ENCODE measurements at regions not wholly inside any gene's neighbourhood (a gene's known extent, or its start where the extent isn't known, plus 50 kb on each side); places are given as distances from the start of the nearest gene placed in this dataset.

DNA sequence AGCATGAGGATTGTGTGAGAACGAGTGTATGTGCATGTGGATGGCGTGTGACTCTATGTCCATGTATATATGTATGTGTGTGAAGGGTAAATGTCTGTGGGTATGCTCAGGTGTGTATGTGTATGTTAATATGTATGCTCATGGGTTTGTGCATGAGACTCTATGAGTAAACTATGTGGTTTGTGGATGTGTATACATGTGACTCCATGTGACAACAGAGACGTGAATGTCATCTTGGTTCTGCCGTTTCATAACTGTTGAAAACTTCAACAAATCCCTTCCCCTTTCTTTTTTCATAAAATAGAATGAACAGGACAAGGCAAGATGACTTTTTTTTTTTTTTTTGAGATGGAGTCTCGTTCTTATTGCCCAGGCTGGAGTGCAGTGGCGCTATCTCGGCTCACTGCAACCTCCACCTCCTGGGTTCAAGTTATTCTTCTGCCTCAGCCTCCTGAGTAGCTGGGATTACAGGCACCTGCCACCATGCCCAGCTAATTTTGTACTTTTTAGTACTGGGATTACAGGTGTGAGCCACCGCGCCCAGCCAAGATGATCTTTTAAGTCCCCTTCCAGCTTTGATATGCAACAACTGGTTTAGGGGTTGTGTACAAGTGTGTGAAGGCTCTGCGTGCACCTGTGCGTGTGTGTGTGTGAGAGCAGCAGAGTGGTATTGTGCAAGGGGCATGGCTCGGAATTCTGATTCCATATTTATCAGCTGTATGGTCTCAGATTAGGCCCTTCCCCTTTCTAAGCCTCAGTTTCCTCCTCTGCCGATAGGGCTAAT, 106.3 kb downstream of the EBNA1BP2 start:
- DNase-seq: peak; percentile 35 to 80 (median 62)

DNA sequence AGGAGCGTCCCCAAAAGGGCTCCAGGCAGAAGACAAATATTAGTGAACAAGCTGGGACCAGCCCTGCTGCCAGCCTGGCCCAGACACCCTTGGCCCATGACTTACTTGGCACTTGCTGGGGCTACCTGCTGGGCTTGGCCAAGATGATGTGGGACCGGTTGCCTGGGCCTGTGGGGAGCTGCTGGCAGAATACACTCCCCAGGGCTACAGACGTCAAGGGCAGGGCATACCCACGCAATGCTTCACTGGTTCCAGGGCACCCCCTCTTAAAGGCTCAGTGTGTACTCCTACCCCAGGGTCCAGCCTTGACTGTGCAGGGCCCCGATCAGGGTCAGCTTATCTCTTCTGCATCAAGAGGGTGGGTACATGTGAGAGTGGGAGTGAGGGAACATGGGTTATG, 106.5 kb upstream of the SLC2A1 start:
- DNase-seq: no peak

DNA sequence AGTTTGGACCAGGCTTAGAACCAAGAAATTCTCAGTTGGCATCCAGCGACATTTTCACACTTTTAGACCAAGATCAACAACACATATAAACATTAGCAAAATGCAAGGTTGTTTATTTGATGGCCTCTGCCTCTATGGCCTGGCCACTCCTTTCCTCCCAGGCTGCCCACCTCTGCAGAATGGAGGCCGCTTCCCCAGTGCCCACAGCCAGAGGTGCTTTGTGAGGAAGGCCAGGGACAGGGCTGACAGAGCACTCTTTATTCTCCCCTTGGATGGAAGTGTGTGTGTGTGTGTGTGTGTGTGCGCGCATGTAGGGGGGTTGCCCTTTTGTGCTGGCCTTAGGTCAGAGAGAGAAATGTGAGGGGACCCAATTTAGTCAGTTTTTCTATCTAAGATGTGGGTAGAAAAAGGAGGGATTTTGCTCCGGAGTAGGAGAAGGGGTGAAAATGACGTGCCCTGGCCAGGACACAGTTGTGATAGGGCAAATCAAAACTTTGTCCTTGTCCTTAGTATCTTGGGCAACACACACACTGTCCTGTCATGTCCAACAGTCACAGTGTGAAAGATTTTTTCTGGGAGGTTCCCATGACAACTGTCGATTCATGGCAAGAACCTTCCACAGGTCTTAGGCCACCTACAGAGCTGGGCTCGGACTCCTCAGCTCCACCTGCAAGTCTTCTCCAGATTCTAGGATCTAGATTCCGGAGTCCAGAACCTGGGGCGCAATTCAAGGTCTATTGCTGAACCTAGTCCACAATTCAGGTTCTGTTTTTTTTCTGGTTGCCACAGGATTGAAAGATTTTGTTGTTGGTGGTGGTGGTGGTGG, 104.9 kb upstream of the SLC2A1 start:
- no peak for DNase-seq

DNA sequence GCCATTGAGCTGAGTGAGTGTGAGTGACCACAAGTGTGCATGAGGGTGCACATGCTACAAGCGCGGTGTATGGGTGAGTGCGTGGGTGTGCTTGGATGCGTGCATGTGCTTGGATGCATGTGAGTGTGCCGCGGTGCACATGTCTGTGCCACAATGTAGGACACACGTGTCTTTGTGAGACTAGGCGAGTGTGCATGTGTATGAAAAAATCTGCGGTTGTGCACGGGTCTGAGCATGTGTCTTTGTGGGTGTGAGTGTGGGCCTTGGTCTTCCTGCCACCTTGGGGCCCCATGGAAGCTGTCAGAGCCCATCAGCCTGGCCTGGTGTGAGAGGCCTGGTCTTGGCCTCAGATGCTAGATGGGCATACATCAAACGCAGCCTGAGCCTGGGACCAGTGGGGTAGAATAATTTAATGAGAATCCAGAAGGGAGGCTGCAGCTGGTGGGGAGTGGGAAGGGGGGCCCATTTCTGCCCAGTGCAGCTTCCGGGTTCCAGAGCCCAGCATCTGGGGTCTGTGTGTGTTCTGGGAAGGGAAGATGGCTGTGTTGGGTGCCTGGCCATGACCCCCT, 103.9 kb upstream of the SLC2A1 start:
- no peak for DNase-seq

DNA sequence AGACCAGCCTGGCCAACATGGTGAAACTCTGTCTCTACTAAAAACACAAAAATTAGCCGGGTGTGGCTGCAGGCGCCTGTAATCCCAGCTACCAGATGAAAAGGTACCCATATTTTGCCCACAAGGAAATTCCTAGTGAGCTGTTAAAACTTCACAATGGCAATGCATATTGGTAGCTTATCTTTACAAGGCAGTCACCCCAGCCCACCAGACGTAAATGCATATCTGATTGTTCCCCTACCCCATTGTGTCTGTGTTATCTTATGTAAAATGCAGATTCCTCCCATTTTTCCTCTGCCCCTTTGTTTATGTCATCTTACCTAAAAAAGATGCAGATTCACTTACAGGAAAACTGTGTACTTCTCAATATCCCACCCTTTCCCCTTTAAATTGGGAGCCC, 103.1 kb upstream of the SLC2A1 start:
- no peak for DNase-seq

DNA sequence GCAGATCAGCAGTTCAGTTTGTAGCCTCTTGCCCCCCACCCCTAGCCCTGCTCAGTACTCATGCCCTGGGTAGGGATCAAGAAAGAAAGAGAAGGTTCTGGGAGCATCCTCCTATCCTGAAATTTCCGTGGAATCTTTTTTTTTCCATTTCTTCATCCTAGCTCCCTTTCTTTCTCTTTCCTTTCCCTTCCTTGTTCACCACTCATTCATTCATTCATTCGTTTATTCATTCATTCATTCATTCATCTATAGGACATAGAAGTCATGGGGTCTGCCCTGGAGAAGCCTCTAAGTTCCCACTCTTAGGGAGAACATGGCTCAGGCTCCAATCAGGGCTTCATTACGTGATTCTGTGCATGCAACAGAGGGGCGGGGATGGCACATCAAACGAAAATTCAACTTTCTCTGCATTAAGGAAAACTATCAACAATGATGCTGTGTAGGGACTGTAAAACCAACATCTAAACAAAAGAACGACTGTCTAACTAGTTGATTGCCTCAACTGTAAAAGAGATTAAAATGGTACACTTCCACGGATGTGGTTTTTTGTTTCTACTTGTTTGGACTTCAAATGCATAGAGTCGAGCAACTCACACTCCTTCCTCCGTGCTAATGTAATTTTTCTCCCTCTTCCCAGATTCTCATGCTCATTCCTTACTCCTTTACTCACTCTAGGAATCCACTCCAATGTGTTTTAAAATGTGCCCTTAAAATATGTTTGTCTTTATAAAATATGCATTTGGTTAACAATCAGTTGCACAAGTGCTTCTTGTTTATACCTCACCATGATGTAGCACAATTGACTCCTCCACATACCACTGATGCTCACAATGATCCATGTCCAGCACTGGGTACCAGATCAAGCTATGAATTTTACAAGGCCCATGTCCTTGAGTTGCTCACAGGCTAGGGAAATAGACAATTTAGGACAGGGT, 101.2 kb upstream of the SLC2A1 start:
- DNase-seq: no peak

DNA sequence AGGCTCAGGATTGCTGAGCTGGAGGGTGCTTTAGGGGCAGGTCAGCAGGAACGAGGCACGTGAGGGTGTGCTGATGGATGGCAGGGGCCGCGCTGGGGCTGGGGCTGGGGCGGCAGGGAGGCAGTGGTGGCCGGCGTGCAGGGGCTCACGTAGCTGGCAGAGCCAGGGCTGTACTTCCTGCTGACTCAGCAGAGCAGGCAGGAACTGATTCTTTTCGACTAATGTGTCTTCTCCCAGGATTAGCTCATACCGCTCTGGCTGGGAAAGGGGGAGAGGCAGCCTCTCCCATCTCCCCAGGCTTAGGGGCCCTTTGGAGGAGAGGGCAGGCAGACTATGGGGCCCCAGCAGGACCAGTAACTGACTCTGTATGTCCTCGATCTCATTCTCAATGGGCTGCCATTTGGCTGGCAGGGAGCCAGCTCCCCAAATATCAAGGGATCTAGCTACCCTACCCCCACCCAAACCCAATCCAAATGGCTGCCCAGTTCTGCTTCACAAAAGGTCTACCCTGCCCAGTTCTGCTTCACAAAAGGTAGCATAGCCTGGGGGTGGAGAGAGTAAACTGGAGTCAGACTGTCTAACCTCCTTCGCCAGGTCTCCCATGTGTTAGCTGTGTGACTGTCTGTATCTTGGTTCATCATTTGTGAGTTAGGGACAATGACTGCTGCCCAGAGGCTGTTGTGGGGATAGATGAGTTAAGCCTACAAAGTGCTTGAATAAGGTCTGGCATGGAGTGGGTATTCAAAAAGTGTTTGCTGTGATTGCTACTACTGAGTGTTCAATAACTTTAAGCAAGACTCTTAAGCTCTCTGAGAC, 100.1 kb upstream of the SLC2A1 start:
- DNase-seq: peak; percentile 30 to 76 (median 56)

DNA sequence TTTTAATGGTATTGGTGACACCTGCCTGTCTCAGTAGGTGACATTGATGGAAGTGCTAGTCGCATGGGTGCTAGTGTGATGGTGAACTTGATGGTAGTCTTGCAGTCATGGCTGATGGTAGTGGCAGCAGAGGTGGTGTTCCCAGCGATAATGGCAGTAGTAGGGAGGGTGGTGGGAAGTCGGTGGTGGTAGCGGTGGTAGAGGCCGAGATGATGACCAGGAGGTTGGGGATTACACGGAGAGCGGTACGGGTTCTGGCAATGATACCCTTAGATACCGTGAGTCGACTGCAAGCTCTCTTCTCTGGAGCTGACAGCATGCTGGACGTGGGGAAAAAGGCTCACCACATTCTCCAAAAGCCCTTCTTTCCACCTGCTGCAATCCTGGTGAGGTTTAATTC, 99.4 kb upstream of the SLC2A1 start:
- no peak for DNase-seq

DNA sequence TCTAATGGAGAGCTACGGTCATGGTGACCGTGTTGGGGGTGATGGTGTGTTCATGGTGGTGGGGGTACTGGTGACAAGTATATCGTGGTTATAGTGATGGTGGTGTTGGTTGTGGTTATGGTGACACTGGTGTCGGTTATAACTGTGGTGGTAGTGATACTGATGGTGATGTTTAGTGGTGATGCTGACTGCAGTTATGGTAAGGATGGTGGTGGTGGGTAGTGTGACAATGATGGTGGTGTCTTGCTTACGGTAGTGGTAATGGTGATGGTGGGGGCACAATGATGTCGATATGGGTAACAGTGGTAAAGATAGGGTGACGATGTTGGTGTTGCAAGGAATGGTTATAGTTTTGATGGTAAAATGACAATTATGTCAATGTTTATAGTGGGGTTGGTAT, 98.9 kb upstream of the SLC2A1 start:
- no peak for DNase-seq

DNA sequence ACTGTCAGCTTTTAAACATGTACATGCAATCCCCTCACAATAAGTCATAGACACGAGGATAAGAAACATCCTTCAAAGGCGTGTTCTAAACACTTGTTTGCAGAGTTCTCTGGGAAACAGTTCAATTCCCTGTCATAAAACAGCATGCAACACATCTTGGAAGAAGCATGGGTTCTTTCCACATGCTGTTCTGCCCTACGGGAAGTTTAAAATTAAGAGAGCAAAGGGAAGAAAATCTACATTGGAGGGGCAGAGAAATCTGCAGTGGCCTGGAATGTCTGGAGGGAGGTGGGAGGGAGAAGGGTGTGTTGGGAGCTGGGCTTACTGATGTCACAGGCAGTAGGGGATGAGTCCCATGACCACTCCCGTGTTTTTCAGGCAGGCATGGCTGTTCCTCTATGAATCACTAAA, 98.3 kb upstream of the SLC2A1 start:
- DNase-seq: peak in 1 of 4 experiments; percentile 7

DNA sequence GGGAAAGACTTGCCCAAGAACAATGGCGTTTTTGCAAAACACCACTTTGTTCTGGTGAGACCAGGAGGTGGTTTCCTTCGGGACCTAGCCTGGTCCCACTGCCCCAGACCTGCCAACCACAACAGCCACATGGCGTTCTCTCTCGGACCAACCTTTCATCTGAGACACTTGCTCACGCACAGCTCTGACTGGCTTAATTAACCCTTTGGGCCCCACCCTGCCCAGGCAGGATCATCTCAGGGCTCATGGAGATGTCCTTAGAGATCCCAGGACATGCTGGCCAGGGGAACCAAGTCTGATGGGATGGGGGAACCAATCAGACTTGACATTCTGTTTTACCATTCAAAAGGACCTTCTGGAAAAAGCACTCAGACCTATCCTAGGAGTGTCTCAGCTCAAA, 97.8 kb upstream of the SLC2A1 start:
- no peak for DNase-seq

DNA sequence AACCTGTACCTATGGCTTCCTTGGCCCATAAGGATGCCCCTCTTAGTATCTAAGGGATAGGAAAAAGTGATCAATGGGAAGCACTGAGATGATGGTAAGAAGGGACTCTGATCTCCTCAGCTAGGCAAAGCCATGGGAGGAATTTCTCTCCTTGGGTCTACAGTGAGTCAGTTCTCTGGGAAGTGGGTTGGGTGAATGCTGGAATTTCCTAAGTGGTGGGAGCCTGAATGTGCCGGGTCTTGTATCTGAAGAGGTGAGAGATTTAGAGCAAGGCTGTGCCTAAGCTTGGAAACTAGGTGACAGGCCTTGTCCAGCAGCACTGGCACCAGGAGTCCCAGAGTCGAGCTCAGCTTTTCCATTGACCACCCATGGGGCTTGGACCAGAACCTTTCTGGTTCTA, 96.3 kb upstream of the SLC2A1 start:
- DNase-seq: no peak

DNA sequence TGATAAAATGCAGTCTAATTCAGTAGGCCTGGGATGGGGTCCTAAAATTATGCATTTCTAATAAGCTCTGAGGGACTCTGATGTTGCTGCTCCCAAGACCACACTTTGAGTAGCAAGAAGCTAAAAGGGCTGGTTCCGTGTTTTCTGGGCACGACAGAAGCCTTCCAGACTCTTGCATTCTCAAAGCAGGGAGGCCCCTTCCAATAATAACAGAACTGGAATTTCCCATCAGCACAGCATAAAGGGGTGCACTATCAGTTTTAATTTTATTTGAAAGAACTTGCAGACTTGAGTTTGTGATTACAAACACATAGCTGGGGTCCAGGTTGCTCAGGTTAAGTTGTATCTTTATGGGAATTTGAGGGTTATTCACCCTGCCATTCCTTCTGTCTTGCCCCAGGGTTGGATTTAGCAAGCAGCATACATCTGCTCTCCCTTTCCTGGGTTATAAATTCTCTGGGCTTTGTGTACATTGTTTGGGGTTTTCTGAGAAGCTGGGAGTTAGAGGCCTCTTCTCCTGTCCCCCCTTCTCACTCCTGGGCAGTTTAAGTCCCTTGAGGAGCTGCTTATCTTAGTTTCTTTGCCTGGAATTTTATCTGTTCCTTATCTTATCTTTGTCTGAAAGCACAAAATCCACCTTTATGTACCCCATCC, 94.2 kb upstream of the SLC2A1 start:
- no peak for DNase-seq

DNA sequence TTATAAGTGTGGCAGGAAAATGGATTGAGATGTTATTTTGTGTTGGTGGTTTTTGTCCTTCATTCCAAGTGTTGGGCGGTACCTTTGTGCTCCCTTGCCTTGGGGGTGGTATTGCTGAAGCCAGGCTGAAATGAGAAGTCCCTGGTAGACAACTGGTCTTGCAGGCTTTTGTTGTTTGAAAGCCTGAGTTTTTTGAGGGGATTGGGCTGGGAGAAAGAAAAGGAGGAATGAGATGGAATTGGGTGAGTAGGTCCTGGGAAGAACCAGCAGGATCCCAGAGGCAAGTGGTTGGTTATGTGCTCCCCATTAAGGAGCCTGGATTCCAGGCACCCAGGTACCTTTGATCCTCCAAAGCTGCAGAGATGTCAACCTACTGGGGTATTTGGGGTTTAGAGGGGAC, 93.7 kb upstream of the SLC2A1 start:
- no peak for DNase-seq

DNA sequence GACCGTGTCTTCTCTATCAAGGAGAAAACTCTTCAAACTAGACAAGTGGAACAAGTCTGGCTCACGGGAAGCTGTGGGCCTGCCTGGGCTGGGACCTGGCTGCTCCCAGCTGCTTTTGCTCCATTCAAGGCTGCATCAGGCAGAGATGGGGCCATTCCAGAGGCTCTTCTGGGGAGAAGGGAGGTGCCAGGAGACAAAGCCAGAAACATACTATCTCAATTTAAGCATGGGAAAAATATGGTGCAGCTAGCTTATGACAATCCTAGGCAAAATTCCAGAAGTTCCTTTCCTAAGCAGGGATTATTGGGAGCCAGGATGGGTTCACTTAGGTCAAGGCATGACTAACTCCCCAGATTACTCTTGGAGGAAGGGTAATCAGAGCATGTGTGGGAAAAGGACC, 90.8 kb upstream of the SLC2A1 start:
- DNase-seq: no peak

DNA sequence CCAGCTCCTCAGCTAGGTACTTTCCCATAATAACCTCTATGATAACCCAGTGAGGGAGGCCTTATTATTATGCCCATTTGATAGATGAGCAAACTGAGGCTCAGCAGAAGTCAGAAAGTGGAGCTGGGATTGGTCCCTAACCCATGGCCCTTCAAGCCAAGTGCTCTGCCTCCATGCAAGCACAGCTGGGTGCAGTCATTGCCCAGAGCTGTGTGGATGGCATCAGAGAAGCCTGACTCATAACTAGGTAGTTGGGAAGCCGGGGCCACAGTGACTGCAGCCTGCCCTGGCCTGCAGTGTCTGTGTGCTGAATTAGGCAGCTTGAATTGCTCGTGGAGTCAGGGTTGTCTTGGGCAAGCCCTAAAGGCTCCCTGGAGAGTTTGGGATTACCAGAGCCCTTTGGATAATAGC, 89.9 kb upstream of the SLC2A1 start:
- no peak for DNase-seq

DNA sequence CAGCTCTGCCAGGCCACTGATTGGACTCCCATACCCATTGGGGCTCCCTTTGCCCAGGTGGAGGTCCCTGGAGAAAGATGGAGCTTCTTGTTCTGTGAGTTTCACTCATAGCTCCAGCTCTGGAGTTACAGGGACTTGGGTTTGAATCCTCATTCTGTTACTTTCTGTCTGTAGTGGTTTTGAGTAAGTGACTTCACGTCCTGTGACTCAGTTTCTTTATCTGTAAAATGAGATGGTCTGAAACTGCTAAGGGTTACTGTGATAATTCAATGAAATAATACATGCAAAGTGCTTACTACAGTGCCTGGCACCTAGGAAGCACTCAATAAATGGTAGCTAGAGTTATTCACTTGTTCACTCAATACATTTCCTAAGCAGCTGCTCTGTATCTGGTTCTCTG, 88.5 kb upstream of the SLC2A1 start:
- DNase-seq: no peak

DNA sequence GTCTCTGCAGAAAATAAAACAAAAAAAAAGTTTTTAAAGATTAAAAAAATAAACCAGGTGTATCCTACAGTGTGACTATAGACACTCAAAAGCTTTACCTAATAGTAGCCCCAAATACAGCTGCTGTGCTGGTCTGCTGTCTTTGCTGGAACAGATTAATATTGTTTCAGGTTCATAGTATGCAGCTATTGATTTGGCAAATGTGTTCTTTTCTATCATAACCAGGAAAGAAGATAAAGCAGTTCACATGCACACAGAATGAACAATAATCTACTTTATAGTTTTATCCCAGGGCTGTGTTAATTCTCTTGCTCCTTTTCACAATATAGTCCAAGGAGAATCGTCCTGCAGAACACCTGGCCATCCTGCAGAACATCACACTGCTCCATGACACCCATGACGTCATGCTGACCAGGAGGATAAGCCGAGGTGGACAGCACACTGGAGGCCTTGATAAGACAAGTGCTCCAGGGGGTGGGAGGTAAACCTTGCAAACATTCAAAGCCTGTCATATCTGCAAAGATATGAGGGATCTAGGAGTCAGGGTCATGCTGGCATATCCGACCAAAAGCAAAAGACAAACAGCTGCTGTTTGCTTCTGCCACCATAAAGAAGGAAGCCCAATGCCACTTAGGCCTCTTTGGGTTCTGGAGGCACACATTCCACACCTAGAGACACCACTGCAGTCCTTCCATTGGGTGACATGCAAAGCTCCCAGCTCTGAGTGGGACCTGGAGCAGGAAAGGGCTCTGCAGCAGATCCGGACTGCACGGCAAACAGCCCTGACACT, 86.1 kb upstream of the SLC2A1 start:
- no peak for DNase-seq

DNA sequence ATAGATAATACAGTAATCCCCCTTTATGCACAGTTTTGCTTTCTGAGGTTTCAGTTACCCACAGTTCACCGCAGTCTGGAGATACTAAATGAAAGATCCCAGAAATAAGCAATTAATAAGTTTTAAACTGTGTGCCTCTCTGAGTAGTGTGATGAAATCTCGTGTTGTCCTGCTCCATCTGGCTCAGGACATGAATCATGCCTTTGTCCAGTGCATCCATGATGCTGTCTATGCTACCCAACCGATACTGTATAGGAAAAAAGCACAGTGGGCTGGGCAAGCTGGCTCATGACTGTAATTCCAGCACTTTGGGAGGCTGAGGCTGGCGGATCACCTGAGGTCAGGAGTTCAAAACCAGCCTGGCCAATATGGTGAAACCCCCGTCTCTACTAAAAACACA, 85.0 kb upstream of the SLC2A1 start:
- no peak for DNase-seq

DNA sequence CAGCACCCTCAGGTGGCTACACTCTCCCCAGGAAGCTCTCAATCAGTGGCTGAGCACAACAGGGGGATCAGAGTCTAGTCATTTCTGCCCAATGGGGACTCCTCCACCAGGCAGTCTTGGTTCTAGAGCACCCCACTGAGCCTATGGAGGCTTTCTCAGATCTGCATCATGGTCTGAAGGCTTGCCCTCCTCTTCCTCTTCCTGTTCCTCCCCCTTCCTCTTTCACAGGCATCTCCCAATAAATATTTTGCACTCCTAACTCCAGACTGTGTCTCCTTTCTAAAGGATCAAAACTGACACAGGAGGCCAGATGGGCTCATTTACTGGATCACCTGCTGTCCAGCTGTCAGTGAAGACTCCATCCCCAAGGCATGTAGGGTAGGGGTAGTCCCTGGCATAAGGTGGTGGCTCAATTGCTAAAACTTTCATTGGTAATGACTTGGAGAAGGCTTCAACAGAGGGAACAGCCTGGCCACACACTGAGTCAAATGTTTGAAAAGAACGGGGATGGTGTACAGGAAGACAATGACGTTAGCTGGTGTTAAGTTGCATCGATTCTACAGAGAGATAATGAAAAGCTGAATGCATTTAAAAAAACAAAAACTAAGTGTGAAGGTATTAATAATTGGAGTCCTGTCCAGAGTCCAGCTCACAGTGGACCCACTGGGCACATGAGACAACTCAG, 84.2 kb upstream of the SLC2A1 start:
- DNase-seq: peak in 1 of 4 experiments; percentile 14

Measured in suppressor macrophage (primary cell).